HG03097 (cell line): ENCODE measurements at regions not wholly inside any gene's neighbourhood (a gene's known extent, or its start where the extent isn't known, plus 50 kb on each side); places are given as distances from the start of the nearest gene placed in this dataset.

ENCODE experiments used
- ATAC-seq: cut with Tn5 transposase; IDR thresholded peaks from one replicate; pipeline ENCODE4 v1.9.1; 2021; ENCODE audit not compliant: unreplicated experiment, low FRiP score

- ATAC-seq = no peak
Observed at GRCh38 chr14:66092748-66093147, 393.4 kb upstream of the CCDC196 start.

GRCh38 chr14:66094001-66094727 is 392.0 kb upstream of the CCDC196 start:
- ATAC-seq = no peak

- no peak for ATAC-seq
Observed at GRCh38 chr14:66099451-66099850, 386.7 kb upstream of the CCDC196 start.

- ATAC-seq = no peak
Observed at GRCh38 chr14:66099931-66100330, 386.2 kb upstream of the CCDC196 start.

- ATAC-seq = no peak
Observed at GRCh38 chr14:66101662-66102061, 384.5 kb upstream of the CCDC196 start.

GRCh38 chr14:66104486-66104885 is 381.7 kb upstream of the CCDC196 start:
- ATAC-seq = no peak

GRCh38 chr14:66105815-66106214 is 380.4 kb upstream of the CCDC196 start:
- ATAC-seq = no peak

- no peak for ATAC-seq
Observed at GRCh38 chr14:66109426-66109825, 376.7 kb upstream of the CCDC196 start.

- ATAC-seq = no peak
Observed at GRCh38 chr14:66111891-66112290, 374.3 kb upstream of the CCDC196 start.

GRCh38 chr14:66114071-66114470 is 372.1 kb upstream of the CCDC196 start:
- no peak for ATAC-seq

- no peak for ATAC-seq
Observed at GRCh38 chr14:66115740-66116502, 370.2 kb upstream of the CCDC196 start.

GRCh38 chr14:66116732-66117131 is 369.4 kb upstream of the CCDC196 start:
- no peak for ATAC-seq

- no peak for ATAC-seq
Observed at GRCh38 chr14:66117600-66117999, 368.6 kb upstream of the CCDC196 start.

GRCh38 chr14:66119606-66120231 is 366.5 kb upstream of the CCDC196 start:
- ATAC-seq = no peak

GRCh38 chr14:66120402-66120801 is 365.8 kb upstream of the CCDC196 start:
- no peak for ATAC-seq

GRCh38 chr14:66121859-66122258 is 364.3 kb upstream of the CCDC196 start:
- ATAC-seq = no peak

GRCh38 chr14:66129224-66129623 is 356.9 kb upstream of the CCDC196 start:
- no peak for ATAC-seq

GRCh38 chr14:66131111-66131510 is 355.1 kb upstream of the CCDC196 start:
- no peak for ATAC-seq

- no peak for ATAC-seq
Observed at GRCh38 chr14:66133666-66134065, 352.5 kb upstream of the CCDC196 start.

- no peak for ATAC-seq
Observed at GRCh38 chr14:66135831-66136230, 350.3 kb upstream of the CCDC196 start.

GRCh38 chr14:66137081-66137480 is 349.1 kb upstream of the CCDC196 start:
- no peak for ATAC-seq

- ATAC-seq = no peak
Observed at GRCh38 chr14:66139432-66139831, 346.7 kb upstream of the CCDC196 start.
